Suprapubic skin (tissue), 4 donors: ENCODE measurements at regions not wholly inside any gene's neighbourhood (a gene's known extent, or its start where the extent isn't known, plus 50 kb on each side); places are given as distances from the start of the nearest gene placed in this dataset.

ENCODE experiments used
- CTCF ChIP-seq, 2 donors: fragments of 200-600 bp in 1 of 2; fragments of 450-650 bp in 1 of 2; sonication (generic) in 1 of 2; IDR thresholded peaks; one replicate each; pipeline ENCODE4 v1.5.1; 2016 to 2019; ENCODE audit warnings: antibody characterized with exemption in 2 of 2, mild to moderate bottlenecking in 1 of 2, moderate library complexity in 1 of 2
- EP300 ChIP-seq: sonication (generic); formaldehyde crosslinking; IDR thresholded peaks from one replicate; pipeline ENCODE4 v1.6.1; 2017; ENCODE audit warnings: antibody characterized with exemption
- POLR2A ChIP-seq, 2 donors: fragments of 450-650 bp; IDR thresholded peaks; one replicate each; pipeline ENCODE4 v1.6.1; 2017; ENCODE audit warnings: antibody characterized with exemption in 2 of 2, mild to moderate bottlenecking in 2 of 2, moderate library complexity in 2 of 2
- POLR2AphosphoS5 ChIP-seq, 3 donors: sonication (generic); formaldehyde crosslinking; IDR thresholded peaks; one replicate each; pipeline ENCODE4 v1.6.1; 2017; ENCODE audit warnings: antibody characterized with exemption in 3 of 3

- no peak for TF ChIP-seq POLR2AphosphoS5 (IDR thresholded peaks at IDR 0.05)
- no peak for TF ChIP-seq CTCF (IDR thresholded peaks at IDR 0.05)
- no peak for TF ChIP-seq POLR2A (IDR thresholded peaks at IDR 0.05)
- TF ChIP-seq EP300 = no peak
These were observed 109.6 kb downstream of the TMEM144 start for GRCh38 chr4:158319880-158320279.
